T47D (cell line): ENCODE measurements at regions not wholly inside any gene's neighbourhood (a gene's known extent, or its start where the extent isn't known, plus 50 kb on each side); places are given as distances from the start of the nearest gene placed in this dataset.

ENCODE experiments used
- DNase-seq, 2 experiments: peaks; one replicate each; pipeline versions ENCODE4 v3.0.0 to v3.0.0-alpha.2; 2011 to 2012; ENCODE audit warnings: low read depth in 1 of 2, low spot score in 1 of 2
- JUND ChIP-seq: IDR thresholded peaks from 2 replicates; pipeline ENCODE4 v1.6.1; 2012; ENCODE audit warnings: low read depth
- in situ Hi-C: cut with HindIII; loops from 2 replicates; pipeline ENCODE4 v1.10.0; 2016; ENCODE audit warnings: low sequenced_read_pairs, low pct_unique_long_range_greater_than_20kb

DNA sequence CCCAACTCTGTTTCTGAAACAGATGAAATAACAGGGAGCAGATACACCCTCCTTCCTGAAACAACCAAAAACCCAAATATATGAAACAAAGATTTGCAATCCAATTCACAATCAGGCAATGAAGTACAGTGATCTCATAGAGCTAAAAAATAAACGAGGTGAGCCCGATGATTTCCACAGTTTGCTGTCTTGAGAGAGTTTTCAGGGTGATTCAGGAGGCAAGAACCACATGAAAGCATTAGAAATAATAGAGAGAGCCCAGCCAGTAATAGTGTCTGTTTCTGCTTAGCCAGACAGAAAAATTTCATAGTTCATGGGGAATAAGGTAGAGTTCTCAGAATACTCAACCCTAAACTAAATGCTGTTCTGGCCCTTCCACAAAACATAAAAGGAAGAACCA lies 296.2 kb downstream of the PDHA2 start:
- in situ Hi-C loops = no loop called here
- no peak for TF ChIP-seq JUND
- no peak for DNase-seq

GRCh38 chr4:96139251-96139929 lies 299.5 kb downstream of the PDHA2 start:
- no peak for DNase-seq
- in situ Hi-C loops = no loop called here
- no peak for TF ChIP-seq JUND

DNA sequence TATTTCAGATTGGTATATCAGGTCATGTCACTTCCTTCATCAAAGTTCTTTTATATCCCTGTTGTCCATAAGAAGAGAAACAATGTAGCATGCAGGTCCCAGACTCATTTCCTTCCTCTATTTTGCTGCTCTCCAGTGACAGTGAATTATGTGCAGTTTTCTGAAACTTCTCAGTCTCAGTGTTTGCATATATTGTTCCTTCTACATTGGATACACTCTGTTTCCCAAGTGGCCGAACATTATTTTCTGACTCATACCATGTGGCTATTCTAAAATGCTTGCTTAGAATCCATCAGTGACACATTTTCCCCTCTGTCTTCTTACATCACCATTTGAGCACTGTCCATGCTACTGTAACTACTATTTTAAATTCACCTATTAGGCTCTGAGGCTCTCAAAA lies 305.7 kb downstream of the PDHA2 start:
- DNase-seq = no peak
- no peak for TF ChIP-seq JUND
- in situ Hi-C loops = no loop called here

- DNase-seq = no peak
- TF ChIP-seq JUND = no peak
- in situ Hi-C loops = no loop called here
Observed at GRCh38 chr4:96146686-96147085, 306.8 kb downstream of the PDHA2 start.

DNA sequence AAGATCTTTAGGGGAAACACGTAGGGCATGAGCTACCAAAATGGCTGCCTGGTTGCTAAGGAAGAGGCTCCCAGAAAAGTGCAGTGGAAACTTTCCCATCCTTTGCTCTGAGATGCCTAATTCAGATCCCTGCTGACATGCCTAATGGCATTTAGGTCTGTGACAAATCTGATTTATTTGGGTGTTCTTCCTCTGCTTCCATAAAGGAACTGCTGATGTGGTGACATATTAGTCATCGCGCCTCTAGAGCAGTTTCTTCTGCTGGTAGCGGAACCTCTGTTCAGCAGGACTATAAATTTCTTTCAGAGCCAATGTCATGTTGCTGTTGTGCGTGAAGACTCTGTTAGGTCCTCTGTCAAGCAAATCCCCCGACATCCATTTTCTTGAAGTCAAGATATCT lies 310.0 kb downstream of the PDHA2 start:
- DNase-seq = no peak
- TF ChIP-seq JUND = no peak
- in situ Hi-C loops = no loop called here

DNA sequence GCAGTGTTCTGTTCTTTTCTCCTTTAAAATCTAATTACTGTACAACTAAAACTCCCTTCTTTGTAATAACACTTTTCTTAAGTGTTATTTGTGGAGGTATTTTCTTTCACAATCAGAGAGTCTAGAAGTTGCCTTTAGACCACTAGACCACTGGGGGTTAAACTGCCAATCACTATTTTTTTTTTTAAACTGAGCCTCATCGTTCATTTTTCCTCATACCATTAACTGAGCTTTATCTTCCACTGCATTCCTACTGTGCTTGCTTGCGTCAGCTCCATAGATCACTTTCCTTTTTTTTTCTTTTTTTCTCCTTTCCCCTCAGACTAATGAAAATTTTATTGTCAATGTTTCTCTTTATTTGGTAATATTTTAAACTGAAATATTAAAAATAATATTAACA lies 310.6 kb downstream of the PDHA2 start:
- no peak for TF ChIP-seq JUND
- in situ Hi-C loops = no loop called here
- no peak for DNase-seq

GRCh38 chr4:96152824-96153223 lies 312.9 kb downstream of the PDHA2 start:
- in situ Hi-C loops = no loop called here
- no peak for TF ChIP-seq JUND
- no peak for DNase-seq

- no peak for DNase-seq
- in situ Hi-C loops = no loop called here
- TF ChIP-seq JUND = no peak
Observed at GRCh38 chr4:96154676-96155075, 314.8 kb downstream of the PDHA2 start.

- in situ Hi-C loops = no loop called here
- DNase-seq = no peak
- TF ChIP-seq JUND = no peak
Observed at GRCh38 chr4:96162636-96163035, 322.7 kb downstream of the PDHA2 start.

DNA sequence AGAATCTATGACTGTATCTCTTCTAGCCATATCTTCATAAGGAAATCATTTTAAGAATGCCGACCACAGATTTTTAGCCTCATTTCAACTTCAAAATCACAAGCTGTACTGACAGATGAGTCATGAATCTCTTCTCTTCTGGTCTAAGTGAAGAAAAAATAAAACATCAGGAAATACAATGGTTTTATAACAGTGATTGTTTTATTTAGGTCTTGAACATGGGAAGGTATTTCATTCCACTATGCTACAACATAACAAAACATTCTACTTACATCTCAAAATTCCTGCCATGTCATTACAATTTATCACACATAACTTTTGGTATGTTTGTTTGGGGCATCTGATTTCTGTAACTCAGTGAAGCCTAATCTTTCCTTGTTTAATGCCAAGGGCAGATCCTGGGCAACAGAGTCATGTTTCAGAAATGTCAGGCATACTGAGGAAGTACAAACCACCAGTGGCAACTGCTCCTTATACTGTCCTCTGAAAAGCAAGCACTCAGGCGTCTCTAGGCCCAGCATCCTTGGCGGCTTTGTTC lies 325.0 kb downstream of the PDHA2 start:
- in situ Hi-C loops = no loop called here
- no peak for DNase-seq
- no peak for TF ChIP-seq JUND

DNA sequence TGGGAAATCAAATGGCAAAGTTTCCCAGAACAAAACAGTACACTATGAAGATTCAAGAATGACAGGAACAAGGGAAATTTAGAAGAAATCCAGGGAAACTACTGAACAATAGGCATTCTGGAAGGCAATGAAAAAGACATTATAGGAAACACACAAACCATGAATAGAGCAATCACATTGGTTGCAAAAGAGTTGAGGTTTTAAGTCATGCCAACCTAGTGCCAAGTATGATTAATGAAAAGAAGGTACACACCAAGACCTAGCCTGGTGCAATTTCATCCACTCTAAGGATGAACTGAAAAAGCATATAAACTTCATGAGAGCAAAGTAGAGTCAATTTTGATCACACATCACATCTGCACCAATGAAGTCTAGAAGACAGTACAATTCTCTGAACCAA lies 326.9 kb downstream of the PDHA2 start:
- DNase-seq = no peak
- in situ Hi-C loops = no loop called here
- no peak for TF ChIP-seq JUND

- in situ Hi-C loops = no loop called here
- no peak for DNase-seq
Observed at GRCh38 chr4:96170198-96170597, 330.3 kb downstream of the PDHA2 start.

DNA sequence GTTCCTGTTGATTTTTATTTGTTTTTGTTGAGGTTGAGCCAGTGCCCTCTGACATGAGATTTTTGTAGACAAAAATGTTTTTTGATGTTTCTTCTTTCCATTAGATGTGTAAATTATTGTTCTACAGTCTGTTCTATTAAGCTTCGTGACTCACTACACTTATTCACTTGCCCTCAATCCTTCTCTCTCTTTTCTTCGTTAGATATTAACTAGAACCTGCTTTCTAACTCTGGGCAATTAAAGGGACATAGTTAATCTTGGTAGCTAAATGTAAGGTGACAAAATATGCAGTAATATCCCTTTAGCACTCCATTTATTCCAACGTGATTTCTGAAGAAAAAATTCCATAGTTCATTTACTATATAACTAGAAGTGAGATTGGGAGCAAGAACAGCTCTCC lies 333.9 kb downstream of the PDHA2 start:
- DNase-seq = no peak
- TF ChIP-seq JUND = no peak
- in situ Hi-C loops = no loop called here

More at GRCh38 chr4:96170198-96170597, 330.3 kb downstream of the PDHA2 start:
- TF ChIP-seq JUND = no peak

DNA sequence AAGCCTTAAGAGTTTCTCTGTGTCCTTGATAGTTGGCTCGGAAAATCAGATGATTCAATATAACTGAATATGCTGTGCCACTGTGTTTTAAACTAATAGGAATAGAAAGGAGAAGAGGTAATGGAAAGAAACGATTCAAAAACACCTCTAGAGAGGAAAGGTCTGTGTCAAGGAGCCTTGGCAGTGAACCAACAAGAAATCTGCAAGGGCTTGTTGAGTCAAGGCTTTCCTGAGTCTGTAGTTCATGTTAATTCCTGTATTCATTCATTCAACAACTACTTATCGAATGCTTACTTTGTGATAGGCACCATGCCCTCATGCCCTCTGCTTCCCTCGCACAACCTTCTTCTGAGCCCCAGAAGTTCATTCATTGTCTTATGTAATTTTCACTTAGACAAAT lies 336.0 kb downstream of the PDHA2 start:
- no peak for DNase-seq
- no peak for TF ChIP-seq JUND
- in situ Hi-C loops = no loop called here
